ENCODE measurements at regions not wholly inside any gene's neighbourhood (a gene's known extent, or its start where the extent isn't known, plus 50 kb on each side); places are given as distances from the start of the nearest gene placed in this dataset.

- FAIRE-seq (no peak), ATAC-seq (no peak), DNase-seq (ENCODE audit: low read depth in 1 of 2, low spot score in 1 of 2) (no peak)
- H3K4me2 ChIP-seq: no peak overlapping the region
- no peaks in the 10 kb centered on the region for H3K4me1 ChIP-seq
- TF ChIP-seq MAFK (IDR thresholded peaks at IDR 0.05; ENCODE audit: partially characterized antibody): peak; percentile 77
- TF ChIP-seq HOXB5 (CRISPR knock-in tag; IDR thresholded peaks at IDR 0.05): no peak
- no peak overlapping the region for H3K27ac ChIP-seq
- ChIA-PET POLR2A (no interaction called here), CTCF (interaction anchor here (0.7 to 1.7 kb wide), 2 partner anchors 15 to 44 kb away, joined by 3 to 5 read pairs; no protein-coding TSS in a partner anchor)
- 55% methylated on average over 10 of the region's 10 CpGs for WGBS (ENCODE audit: missing lambda C conversion rate)
- H3K4me3 ChIP-seq: no peak overlapping the region
- no peaks in the 10 kb centered on the region; the same call in 2 of the 3 replicates for H3K9me3 ChIP-seq
These were observed 93.6 kb downstream of the USP22 start for GRCh38 chr17:20948984-20949777.

Small RNAs in the stretch of these regions (small RNA-seq; reads per million reads assigned to genes)
- gene AC087499.6 (0 reads per million in 6 experiments), gene RNU6-1178P (0 reads per million in 6 experiments)

All from A549 (cell line).